Thoracic aorta (tissue), 2 donors: ENCODE measurements at regions not wholly inside any gene's neighbourhood (a gene's known extent, or its start where the extent isn't known, plus 50 kb on each side); places are given as distances from the start of the nearest gene placed in this dataset.
"Not testable (repeated sequence)": the region's sequence is repeated elsewhere in the genome, so short reads cannot be mapped to it uniquely, and the experiment has no call there.

ENCODE experiments used
- ATAC-seq: fragments of 150-250 bp; one replicate; pipeline ENCODE4 v1.8.0; 2017; ENCODE audit warnings: low read depth; ENCODE audit not compliant: insufficient number of reproducible peaks, low FRiP score
- DNase-seq: peaks from one replicate; pipeline ENCODE4 v3.0.0-alpha.2; 2020; ENCODE audit warnings: low spot score
- H3K27ac ChIP-seq, 2 donors: fragments of 200-600 bp; sonication (generic); 1 replicate in 1 of 2; 2 replicates in 1 of 2; pipeline ENCODE4 v1.5.1; 2016; ENCODE audit warnings: mild to moderate bottlenecking in 2 of 2, moderate library complexity in 2 of 2
- H3K27me3 ChIP-seq: fragments of 200-600 bp; sonication (generic); replicated peaks from 2 replicates; pipeline ENCODE4 v1.6.0; 2016; ENCODE audit warnings: mild to moderate bottlenecking; ENCODE audit not compliant: insufficient read depth
- H3K36me3 ChIP-seq: fragments of 200-600 bp; sonication (generic); one replicate; pipeline ENCODE4 v1.5.1; 2016
- H3K4me1 ChIP-seq, 2 donors: fragments of 200-600 bp; sonication (generic); 1 replicate in 1 of 2; 2 replicates in 1 of 2; pipeline versions ENCODE4 v1.5.1 to v1.6.0; 2016; ENCODE audit warnings: low read depth in 2 of 2, mild to moderate bottlenecking in 1 of 2; ENCODE audit not compliant: control insufficient read depth in 1 of 2
- H3K4me3 ChIP-seq: fragments of 200-600 bp; sonication (generic); 2 replicates; pipeline ENCODE4 v1.5.1; 2016; ENCODE audit warnings: mild to moderate bottlenecking
- H3K9me3 ChIP-seq: fragments of 200-600 bp; sonication (generic); 2 replicates; pipeline ENCODE4 v1.5.1; 2016
- CTCF ChIP-seq: fragments of 200-600 bp; sonication (generic); IDR thresholded peaks from one replicate; pipeline ENCODE4 v1.5.1; 2019; ENCODE audit warnings: antibody characterized with exemption

GRCh38 chrX:26915064-26915463 is 548.1 kb downstream of the PPP4R3C start:
- Histone ChIP-seq H3K4me1 (no peaks in the 10 kb centered on the region), H3K27ac (no peak overlapping the region), H3K4me3 (no peak overlapping the region), H3K27me3 (no peaks in the 10 kb centered on the region), H3K9me3 (no peaks in the 10 kb centered on the region), H3K36me3 (no peaks in the 10 kb centered on the region)
- no peak for DNase-seq
- no peak for ATAC-seq
- TF ChIP-seq CTCF = no peak

GRCh38 chrX:26914232-26914631 is 548.9 kb downstream of the PPP4R3C start:
- no peak for DNase-seq
- Histone ChIP-seq H3K9me3 (no peaks in the 10 kb centered on the region), H3K27ac (no peak overlapping the region), H3K4me3 (no peak overlapping the region), H3K4me1 (no peaks in the 10 kb centered on the region), H3K27me3 (no peaks in the 10 kb centered on the region), H3K36me3 (no peaks in the 10 kb centered on the region)
- TF ChIP-seq CTCF = no peak
- no peak for ATAC-seq

- DNase-seq, H3K4me1 ChIP-seq, H3K27ac ChIP-seq, H3K4me3 ChIP-seq, H3K36me3 ChIP-seq, ATAC-seq, H3K9me3 ChIP-seq, H3K27me3 ChIP-seq: not testable (repeated sequence)
Observed at GRCh38 chrX:26911785-26912184, 551.4 kb downstream of the PPP4R3C start.

GRCh38 chrX:26909728-26910127 is 553.4 kb downstream of the PPP4R3C start:
- TF ChIP-seq CTCF = no peak
- DNase-seq = no peak
- no peak overlapping the region for H3K4me3 ChIP-seq
- no peak overlapping the region for H3K27ac ChIP-seq
- H3K27me3 ChIP-seq = no peaks in the 10 kb centered on the region
- H3K9me3 ChIP-seq = no peaks in the 10 kb centered on the region
- no peaks in the 10 kb centered on the region for H3K4me1 ChIP-seq
- no peak for ATAC-seq
- H3K36me3 ChIP-seq = no peaks in the 10 kb centered on the region

- no peak for DNase-seq
- no peak for TF ChIP-seq CTCF
Observed at GRCh38 chrX:26908218-26908617, 554.9 kb downstream of the PPP4R3C start.

GRCh38 chrX:26889574-26889973 is 573.6 kb downstream of the PPP4R3C start:
- TF ChIP-seq CTCF = no peak
- H3K4me1 ChIP-seq = no peaks in the 10 kb centered on the region
- ATAC-seq (no peak), DNase-seq (no peak)
- H3K4me3 ChIP-seq = no peak overlapping the region
- H3K9me3 ChIP-seq = no peaks in the 10 kb centered on the region
- H3K36me3 ChIP-seq = no peaks in the 10 kb centered on the region
- no peak overlapping the region for H3K27ac ChIP-seq
- no peaks in the 10 kb centered on the region for H3K27me3 ChIP-seq

More at GRCh38 chrX:26908218-26908617, 554.9 kb downstream of the PPP4R3C start:
- H3K9me3 ChIP-seq = no peaks in the 10 kb centered on the region
- H3K4me3 ChIP-seq = no peak overlapping the region
- H3K27me3 ChIP-seq = no peaks in the 10 kb centered on the region
- H3K27ac ChIP-seq = no peak overlapping the region
- H3K4me1 ChIP-seq = no peaks in the 10 kb centered on the region
- no peaks in the 10 kb centered on the region for H3K36me3 ChIP-seq
- ATAC-seq = no peak
